Activated T-helper 1 cell treated with anti-CD3 and anti-CD28 coated beads, Interleukin-12 subunit alpha, Interleukin-12 subunit beta, Interleukin-2, Interleukin-4 antibody, amounts not matched to agents 30 ng/mL and 10 ng/mL and 1 ng/mL, durations not matched to agents 14 hours and 24 hours and 36 hours (primary cell): ENCODE measurements at regions not wholly inside any gene's neighbourhood (a gene's known extent, or its start where the extent isn't known, plus 50 kb on each side); places are given as distances from the start of the nearest gene placed in this dataset.

ENCODE experiments used
- DNase-seq: peaks from one replicate; pipeline ENCODE4 v3.0.0; 2021; ENCODE audit warnings: low spot score
- H3K27ac Mint-ChIP-seq: one replicate; pipeline ENCODE4 v1.8.0; 2021; ENCODE audit warnings: mild to moderate bottlenecking, mixed read lengths
- H3K27me3 Mint-ChIP-seq: one replicate; pipeline ENCODE4 v1.8.0; 2022; ENCODE audit warnings: mild to moderate bottlenecking, moderate library complexity, mixed read lengths; ENCODE audit not compliant: insufficient read depth
- H3K36me3 Mint-ChIP-seq: one replicate; pipeline ENCODE4 v1.8.0; 2021; ENCODE audit warnings: low read depth, mixed read lengths
- H3K4me1 Mint-ChIP-seq: one replicate; pipeline ENCODE4 v1.8.0; 2021; ENCODE audit warnings: low read depth, mixed read lengths
- H3K4me3 Mint-ChIP-seq: one replicate; pipeline ENCODE4 v1.8.0; 2021; ENCODE audit warnings: mild to moderate bottlenecking, moderate library complexity, mixed read lengths
- H3K9me3 Mint-ChIP-seq: one replicate; pipeline ENCODE4 v1.8.0; 2021; ENCODE audit warnings: mixed read lengths
- intact Hi-C: fragments of 100-400 bp; cut with micrococcal nuclease; formaldehyde crosslinking; loops from one replicate; pipeline ENCODE4 v1.15.1; 2024

DNA sequence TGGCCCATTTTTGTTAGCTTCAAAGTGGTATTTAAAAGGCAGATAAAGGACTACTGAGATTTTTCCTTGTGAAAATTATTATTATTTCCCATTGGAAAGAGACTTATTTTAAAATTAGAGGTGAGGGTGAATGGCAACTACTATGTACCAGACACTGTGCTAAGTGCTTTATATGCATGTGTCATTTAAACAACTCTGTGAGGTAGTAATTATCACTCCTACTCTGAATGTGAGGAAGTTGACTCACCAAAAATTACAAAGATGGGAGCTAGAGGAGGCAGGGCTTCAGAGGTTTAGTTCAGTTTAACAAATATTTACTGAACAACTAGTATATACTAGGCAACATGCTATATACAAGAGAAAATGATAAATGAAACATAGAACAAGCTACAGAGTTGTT, 78.2 kb downstream of the MSL3 start:
- H3K27ac Mint-ChIP-seq, result no peak overlapping the region
- intact Hi-C loops, result no loop called here
- no peaks in the 10 kb centered on the region for H3K9me3 Mint-ChIP-seq

DNA sequence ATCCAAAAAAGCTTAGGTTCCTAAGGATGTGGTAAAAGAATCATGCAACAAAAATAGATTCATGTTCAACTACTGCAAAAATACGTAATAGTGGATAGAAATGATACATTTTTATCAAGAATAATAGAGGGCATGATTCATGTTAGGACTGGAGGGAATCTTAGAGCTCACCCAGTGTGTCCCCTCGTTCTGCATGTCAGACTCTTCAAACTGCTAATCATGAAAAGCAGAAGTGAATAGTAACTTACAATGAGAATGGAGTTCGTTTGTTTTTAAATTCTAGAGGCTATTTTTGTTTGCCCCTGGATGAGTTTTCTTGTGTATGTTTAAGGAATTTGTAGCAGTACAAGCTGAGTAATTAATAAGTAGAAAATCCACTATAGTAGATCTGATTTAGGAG, 79.4 kb downstream of the MSL3 start:
- no peak for DNase-seq
- H3K4me3 Mint-ChIP-seq, result no peak overlapping the region
- intact Hi-C loops, result no loop called here
- peaks cover 4% of the 10 kb centered on the region for H3K4me1 Mint-ChIP-seq
- no peak overlapping the region for H3K27ac Mint-ChIP-seq
- H3K36me3 Mint-ChIP-seq, result no peaks in the 10 kb centered on the region
- H3K9me3 Mint-ChIP-seq, result no peaks in the 10 kb centered on the region
- H3K27me3 Mint-ChIP-seq, result no peaks in the 10 kb centered on the region

More for the DNA sequence above, 78.2 kb downstream of the MSL3 start:
- no peaks in the 10 kb centered on the region for H3K27me3 Mint-ChIP-seq
- no peak for DNase-seq
- H3K4me3 Mint-ChIP-seq, result no peak overlapping the region
- H3K4me1 Mint-ChIP-seq, result peaks cover 4% of the 10 kb centered on the region
- no peaks in the 10 kb centered on the region for H3K36me3 Mint-ChIP-seq

DNA sequence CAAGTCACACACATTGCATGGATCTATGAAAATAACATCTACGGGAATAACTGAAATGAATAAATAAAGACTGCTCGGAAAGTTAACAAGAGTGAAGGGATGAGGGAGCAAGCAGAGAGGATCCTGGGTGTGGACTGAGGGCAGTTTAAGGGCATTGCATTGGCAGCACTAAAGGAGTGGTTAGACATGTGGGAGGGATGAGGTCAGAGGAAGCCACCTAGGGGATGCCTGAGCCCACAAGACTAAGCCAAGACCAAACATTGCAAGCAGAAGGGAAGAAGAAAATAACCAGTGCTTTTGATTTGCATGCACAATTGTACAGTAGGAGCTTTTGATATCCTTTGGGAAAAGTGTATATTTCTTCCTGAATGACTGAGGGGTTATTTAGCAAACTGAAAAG, 106.1 kb downstream of the MSL3 start:
- DNase-seq, result no peak
- intact Hi-C loops, result no loop called here
- no peaks in the 10 kb centered on the region for H3K4me1 Mint-ChIP-seq
- H3K9me3 Mint-ChIP-seq, result no peaks in the 10 kb centered on the region
- H3K27me3 Mint-ChIP-seq, result no peaks in the 10 kb centered on the region
- H3K27ac Mint-ChIP-seq, result no peak overlapping the region
- H3K4me3 Mint-ChIP-seq, result no peak overlapping the region
- no peaks in the 10 kb centered on the region for H3K36me3 Mint-ChIP-seq

DNA sequence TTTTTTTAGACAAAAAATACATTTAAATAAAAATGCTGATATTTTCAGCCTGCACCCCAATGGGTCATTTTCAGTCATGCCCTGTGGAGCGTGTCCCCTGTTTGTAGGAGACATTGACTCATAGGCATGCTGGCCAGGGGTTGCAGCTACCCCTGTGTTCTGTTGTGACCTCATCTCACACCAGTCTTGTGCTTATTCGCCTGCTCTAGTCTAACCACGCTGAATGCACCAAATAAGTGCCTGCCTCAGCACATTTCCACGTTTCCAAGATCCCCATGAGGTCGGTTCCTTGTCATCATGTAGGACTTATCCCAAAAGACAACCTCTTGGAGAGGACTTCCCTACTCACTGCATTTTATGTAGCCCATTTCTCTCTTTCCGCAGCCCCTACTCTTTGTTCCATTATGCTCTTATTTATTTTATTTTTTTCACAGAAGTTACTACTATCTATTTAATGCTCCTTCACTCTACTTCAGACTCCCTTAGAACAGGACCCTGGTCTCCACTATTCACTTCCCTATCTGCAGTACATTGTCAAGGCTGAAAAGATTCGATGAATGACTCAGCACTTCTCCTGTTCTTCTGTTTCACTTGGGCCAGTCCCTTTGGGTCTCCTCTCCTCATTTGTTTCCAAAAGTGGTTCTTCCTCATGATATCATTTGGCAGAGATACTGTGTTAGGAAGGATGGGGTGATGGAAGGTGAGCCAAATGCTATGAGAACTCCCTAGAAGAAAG, 109.7 kb downstream of the MSL3 start:
- Mint-ChIP-seq H3K4me3 (no peak overlapping the region), H3K4me1 (no peaks in the 10 kb centered on the region), H3K27me3 (no peaks in the 10 kb centered on the region), H3K36me3 (no peaks in the 10 kb centered on the region), H3K9me3 (no peaks in the 10 kb centered on the region), H3K27ac (no peak overlapping the region)
- intact Hi-C loops, result no loop called here
- DNase-seq, result no peak

DNA sequence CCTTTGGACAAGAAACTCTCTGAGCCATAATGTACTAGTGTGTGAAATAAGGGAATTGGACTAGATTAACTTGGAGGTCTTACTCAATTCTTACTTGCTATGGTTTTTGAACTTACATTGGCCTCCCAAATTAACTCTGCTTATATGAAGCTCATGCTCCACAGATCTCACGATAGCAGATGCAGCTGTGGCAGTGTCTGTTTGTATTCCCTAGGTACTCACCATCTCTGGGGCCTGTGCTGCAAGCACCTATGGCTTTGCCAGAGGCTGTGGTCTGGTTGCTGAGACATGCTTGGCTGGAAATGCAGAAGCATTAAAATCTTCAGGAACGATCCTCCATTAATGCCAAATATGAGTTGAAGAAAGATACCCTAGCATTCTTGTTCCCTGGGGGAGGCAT, 112.8 kb downstream of the MSL3 start:
- H3K4me1 Mint-ChIP-seq, result no peaks in the 10 kb centered on the region
- intact Hi-C loops, result no loop called here
- no peaks in the 10 kb centered on the region for H3K36me3 Mint-ChIP-seq
- no peaks in the 10 kb centered on the region for H3K27me3 Mint-ChIP-seq
- no peak overlapping the region for H3K4me3 Mint-ChIP-seq
- DNase-seq, result no peak
- H3K27ac Mint-ChIP-seq, result no peak overlapping the region
- H3K9me3 Mint-ChIP-seq, result no peaks in the 10 kb centered on the region

DNA sequence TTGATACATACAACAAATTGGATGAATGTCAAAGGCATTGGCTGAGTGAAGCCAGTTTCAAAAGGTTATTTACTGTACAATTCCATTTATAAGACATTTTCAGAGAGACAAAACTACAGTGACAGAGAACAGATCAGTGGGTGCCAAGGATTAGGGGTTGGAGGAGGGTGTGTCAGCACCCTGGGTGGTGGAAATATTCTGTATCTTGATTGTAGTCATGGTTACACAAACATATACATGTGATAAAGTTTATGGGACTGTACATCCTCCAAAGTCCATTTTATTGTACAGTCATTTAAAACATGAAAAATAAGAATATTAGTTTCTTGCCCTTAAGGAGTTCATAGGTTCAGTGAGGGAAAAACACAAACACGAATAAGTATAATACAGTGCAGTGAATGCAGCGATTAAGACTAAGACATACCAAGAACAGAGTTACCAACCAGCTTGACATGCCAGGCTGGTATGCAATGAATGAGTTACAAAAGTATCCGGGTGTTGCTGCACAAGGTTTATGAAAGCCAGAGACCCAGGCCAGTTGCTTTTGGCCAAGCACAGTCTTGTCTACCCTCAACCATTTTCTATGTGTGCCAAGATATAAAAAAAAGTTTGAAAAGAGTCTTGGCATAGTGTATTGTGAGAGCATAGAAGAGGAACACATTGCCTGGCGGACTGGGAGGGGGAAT, 123.6 kb downstream of the MSL3 start:
- Mint-ChIP-seq H3K27ac (no peak overlapping the region), H3K4me3 (no peak overlapping the region), H3K4me1 (no peaks in the 10 kb centered on the region), H3K36me3 (no peaks in the 10 kb centered on the region), H3K27me3 (no peaks in the 10 kb centered on the region), H3K9me3 (no peaks in the 10 kb centered on the region)
- intact Hi-C loops, result no loop called here
- no peak for DNase-seq

DNA sequence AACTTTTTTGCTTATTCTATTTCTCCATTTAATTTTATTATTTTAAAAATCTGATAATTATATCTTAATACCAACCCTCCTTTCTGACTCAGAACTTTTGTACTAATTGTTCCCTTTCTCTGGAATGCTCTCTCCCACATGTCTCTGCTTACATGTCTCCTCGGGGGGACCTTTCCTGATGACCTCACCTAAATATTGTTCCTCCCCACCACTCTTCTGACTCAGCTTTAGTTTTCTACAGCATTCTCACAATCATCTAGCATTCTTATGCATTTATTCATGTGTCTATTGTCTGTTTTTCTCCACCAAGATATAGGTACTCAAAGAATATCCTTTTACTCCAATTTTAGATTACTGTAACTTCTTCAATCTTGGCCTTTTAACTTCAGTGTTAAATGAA, 128.7 kb downstream of the MSL3 start:
- no peak for DNase-seq
- intact Hi-C loops, result no loop called here
- Mint-ChIP-seq H3K4me1 (no peaks in the 10 kb centered on the region), H3K36me3 (no peaks in the 10 kb centered on the region), H3K27ac (no peak overlapping the region), H3K27me3 (no peaks in the 10 kb centered on the region), H3K9me3 (no peaks in the 10 kb centered on the region), H3K4me3 (no peak overlapping the region)

DNA sequence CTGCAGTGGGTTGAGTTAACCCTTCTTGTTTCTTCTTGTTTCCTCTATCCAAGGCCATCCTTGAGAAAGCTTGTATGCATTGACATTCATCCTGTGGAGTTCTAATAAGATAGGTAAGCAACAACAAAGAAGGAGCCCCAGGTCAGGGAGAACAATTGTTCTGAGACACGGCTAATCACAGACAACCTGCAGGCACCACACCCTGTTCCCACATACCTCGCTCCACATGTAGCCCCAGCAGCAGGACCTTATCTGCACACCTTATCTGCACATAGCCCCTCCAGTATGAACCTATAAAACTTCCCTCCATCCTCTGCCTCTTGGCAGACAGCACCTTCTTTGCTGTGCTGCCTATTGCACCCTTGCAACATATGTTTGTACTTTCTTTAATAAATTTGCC, 129.1 kb downstream of the MSL3 start:
- no peaks in the 10 kb centered on the region for H3K36me3 Mint-ChIP-seq
- no peak overlapping the region for H3K4me3 Mint-ChIP-seq
- no peak overlapping the region for H3K27ac Mint-ChIP-seq
- H3K27me3 Mint-ChIP-seq, result no peaks in the 10 kb centered on the region
- DNase-seq, result no peak
- no peaks in the 10 kb centered on the region for H3K4me1 Mint-ChIP-seq
- intact Hi-C loops, result no loop called here
- no peaks in the 10 kb centered on the region for H3K9me3 Mint-ChIP-seq

DNA sequence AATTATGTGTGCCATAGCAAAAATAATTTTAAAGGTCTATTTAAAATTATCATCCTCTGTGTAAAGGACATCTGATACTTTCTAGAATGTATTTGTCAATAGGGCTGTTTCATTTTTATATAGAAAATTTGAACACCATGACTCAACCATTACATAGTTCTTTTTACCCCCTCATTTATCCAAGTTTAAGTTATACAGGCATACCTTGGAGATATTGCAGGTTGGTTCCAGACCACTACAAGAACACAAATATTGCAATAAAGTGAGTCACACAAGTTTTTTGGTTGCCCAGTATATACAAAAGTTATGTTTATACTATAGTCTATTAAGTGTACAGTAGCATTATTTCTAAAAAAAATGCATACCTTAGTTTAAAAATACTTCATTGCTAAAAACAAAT, 130.4 kb downstream of the MSL3 start:
- Mint-ChIP-seq H3K27me3 (no peaks in the 10 kb centered on the region), H3K36me3 (no peaks in the 10 kb centered on the region), H3K4me1 (no peaks in the 10 kb centered on the region), H3K9me3 (no peaks in the 10 kb centered on the region), H3K27ac (no peak overlapping the region), H3K4me3 (no peak overlapping the region)
- intact Hi-C loops, result no loop called here
- DNase-seq, result no peak

DNA sequence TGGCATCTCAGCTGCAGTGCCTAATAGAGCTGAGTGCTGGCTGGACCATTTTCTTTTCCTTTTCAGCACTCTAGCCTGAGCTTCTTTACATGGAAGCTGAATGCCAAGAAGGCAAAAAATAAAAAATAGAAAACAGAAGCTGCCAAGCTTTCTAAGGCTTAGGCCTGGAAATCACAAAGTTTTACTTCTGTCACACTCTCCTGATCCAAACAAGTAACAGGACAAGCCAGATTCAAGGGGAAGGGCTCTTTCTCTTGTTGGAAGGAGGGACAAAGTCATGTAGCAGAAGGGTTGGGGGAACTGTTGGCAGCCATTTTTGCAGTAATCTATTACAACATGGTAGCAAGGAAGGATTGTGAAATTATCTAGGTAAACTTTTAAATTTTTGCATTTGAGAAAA, 131.8 kb downstream of the MSL3 start:
- Mint-ChIP-seq H3K27ac (no peak overlapping the region), H3K4me1 (no peaks in the 10 kb centered on the region), H3K27me3 (no peaks in the 10 kb centered on the region), H3K4me3 (no peak overlapping the region), H3K9me3 (no peaks in the 10 kb centered on the region), H3K36me3 (no peaks in the 10 kb centered on the region)
- intact Hi-C loops, result no loop called here
- no peak for DNase-seq

DNA sequence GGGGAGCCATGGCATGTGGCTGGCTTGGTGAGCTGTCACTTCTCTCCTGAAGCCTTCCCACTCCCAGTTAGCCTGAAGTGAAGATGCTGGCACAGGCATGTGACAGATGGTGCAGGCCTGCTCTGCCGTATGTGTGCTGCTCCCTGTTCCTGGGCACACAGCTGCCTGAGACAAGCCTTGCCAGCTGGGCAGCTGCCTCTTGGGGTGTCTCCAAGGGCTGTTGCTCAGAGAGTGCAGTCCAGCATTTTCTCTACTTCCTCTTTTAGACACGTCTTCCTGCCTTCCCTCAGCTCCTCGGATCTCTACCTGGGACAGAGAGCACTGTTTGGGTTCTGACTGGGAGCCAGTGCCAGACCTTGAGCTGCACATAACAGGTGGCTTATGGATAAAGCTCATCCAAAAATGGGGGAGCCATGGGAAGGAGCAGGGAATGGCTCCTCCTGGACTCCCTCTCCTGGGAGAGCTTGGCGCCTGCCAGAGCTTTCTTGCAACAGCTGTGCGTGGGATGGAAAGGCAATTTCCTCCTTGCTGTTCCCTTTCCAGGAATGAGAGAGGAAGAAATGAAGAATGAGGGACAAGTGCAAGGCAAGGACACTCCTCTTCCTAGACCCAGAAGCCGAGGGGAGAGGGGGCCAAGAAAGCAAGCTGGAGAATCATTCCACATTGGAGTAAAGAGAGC, 132.9 kb downstream of the MSL3 start:
- Mint-ChIP-seq H3K4me3 (no peak overlapping the region), H3K27ac (no peak overlapping the region), H3K36me3 (no peaks in the 10 kb centered on the region), H3K4me1 (no peaks in the 10 kb centered on the region), H3K9me3 (no peaks in the 10 kb centered on the region), H3K27me3 (no peaks in the 10 kb centered on the region)
- intact Hi-C loops, result no loop called here
- no peak for DNase-seq

DNA sequence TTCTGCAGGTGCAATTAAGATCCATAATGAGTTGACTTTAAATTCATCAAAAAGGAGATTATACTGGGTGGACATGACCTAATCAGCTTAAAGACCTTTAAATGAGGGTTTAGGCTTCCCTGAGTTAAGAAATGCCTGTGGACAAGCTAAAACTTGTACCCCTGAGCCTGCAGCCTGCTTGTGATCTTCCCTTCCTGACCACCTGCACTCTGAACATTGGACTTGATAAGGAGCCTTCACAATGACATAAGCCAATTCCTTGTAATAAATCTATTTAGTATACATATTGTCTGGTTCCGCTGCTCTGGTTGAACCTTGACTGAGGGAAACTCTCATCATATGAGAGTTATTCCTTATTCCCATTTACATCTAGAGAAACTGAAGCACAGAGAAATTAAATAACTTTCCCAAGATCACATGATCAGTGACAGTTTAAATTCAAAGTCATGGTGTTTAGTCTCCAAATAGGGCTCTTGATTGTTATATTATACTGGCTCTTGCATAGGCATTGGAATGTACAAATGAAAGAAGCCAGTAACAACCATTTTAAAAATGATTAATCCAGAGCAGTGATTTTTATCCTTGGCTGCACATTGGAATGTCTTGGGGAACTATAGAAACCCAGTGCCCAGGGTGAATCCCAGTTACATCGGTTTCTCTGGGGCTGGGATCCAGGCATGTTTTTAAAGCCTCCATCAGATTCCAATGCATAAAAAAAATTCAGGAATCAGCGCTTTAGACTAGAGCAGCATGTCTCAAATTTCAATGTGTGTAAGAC, 136.1 kb downstream of the MSL3 start:
- no peaks in the 10 kb centered on the region for H3K27me3 Mint-ChIP-seq
- H3K4me3 Mint-ChIP-seq, result no peak overlapping the region
- no peak for DNase-seq
- H3K9me3 Mint-ChIP-seq, result no peaks in the 10 kb centered on the region
- no peak overlapping the region for H3K27ac Mint-ChIP-seq
- intact Hi-C loops, result no loop called here
- no peaks in the 10 kb centered on the region for H3K4me1 Mint-ChIP-seq
- H3K36me3 Mint-ChIP-seq, result no peaks in the 10 kb centered on the region

DNA sequence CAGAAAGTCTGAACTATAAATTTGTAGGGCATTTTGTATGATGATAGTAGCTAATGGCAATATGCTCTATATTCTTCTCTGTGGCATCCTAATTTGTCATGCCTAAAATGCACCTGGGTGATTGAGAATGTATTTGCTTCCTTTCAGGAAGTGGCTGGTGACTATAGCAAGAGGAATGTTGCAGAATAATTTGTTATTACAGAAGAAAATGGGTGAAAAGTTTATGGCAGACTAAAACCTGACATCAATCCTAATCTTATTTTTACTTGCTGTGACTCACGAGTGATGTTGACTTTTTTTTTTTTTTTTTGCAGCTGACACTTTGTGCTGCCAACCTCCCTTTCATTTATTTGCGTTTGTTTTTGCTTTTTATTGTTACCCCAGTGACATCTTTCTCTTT, 141.1 kb downstream of the MSL3 start:
- no peaks in the 10 kb centered on the region for H3K9me3 Mint-ChIP-seq
- H3K4me1 Mint-ChIP-seq, result no peaks in the 10 kb centered on the region
- H3K4me3 Mint-ChIP-seq, result no peak overlapping the region
- H3K27me3 Mint-ChIP-seq, result no peaks in the 10 kb centered on the region
- no peak overlapping the region for H3K27ac Mint-ChIP-seq
- no peaks in the 10 kb centered on the region for H3K36me3 Mint-ChIP-seq
- DNase-seq, result no peak
- intact Hi-C loops, result no loop called here
